ENCODE measurements at regions not wholly inside any gene's neighbourhood (a gene's known extent, or its start where the extent isn't known, plus 50 kb on each side); places are given as distances from the start of the nearest gene placed in this dataset.

DNA sequence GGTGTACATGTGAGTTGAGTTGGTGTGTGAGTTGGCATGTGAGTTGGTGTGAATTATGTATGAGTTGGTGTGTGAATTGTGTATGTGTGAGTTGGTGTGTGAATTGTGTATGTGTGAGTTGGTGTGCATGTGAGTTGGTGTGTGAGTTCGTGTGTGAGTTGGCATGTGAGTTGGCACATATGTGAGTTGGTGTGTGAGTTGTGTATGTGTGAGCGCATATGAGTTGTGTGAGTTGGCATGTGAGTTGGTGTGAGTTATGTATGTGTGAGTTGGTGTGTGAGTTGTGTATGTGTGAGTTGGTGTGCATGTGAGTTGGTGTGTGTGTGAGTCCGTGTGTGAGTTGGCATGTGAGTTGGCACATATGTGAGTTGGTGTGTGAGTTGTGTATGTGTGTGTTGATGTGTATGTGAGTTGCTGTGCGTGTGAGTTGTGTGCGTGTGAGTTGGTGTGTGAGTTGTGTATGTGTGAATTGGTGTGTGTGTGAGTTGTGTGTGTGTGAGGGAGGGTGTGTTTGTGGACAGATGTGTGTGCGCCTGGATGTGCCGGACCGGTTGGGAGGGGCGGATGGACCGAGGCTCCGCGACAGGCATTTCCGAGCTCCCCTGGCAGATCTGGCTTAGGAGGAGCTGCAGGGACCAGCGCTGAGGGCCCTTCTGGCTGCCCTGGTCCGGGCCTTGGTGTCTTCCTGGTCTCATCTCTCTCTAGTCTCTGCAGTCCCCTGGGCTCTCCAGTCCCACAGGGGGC, 162.5 kb upstream of the IER5L start:
- ATAC-seq, result no peak

GRCh38 chr9:129339539-129340157, 161.6 kb upstream of the IER5L start:
- no peak for ATAC-seq
- TF ChIP-seq OSR1 (CRISPR knock-in tag; IDR thresholded peaks at IDR 0.05), result no peak
- no peak for TF ChIP-seq ZNF565 (CRISPR knock-in tag; conservative IDR thresholded peaks at IDR 0.05; ENCODE audit: low read depth)
- TF ChIP-seq ZNF70 (CRISPR knock-in tag; IDR thresholded peaks at IDR 0.05), result no peak
- TF ChIP-seq RARB (CRISPR knock-in tag; IDR thresholded peaks at IDR 0.05), result no peak
- no peak for TF ChIP-seq GLIS3 (CRISPR knock-in tag; IDR thresholded peaks at IDR 0.05)
- TF ChIP-seq TOX (CRISPR knock-in tag; IDR thresholded peaks at IDR 0.05; ENCODE audit: borderline replicate concordance), result no peak
- TF ChIP-seq ARNTL (CRISPR knock-in tag; IDR thresholded peaks at IDR 0.05; ENCODE audit: borderline replicate concordance, low read depth), result no peak
- TF ChIP-seq, protein P1, sequence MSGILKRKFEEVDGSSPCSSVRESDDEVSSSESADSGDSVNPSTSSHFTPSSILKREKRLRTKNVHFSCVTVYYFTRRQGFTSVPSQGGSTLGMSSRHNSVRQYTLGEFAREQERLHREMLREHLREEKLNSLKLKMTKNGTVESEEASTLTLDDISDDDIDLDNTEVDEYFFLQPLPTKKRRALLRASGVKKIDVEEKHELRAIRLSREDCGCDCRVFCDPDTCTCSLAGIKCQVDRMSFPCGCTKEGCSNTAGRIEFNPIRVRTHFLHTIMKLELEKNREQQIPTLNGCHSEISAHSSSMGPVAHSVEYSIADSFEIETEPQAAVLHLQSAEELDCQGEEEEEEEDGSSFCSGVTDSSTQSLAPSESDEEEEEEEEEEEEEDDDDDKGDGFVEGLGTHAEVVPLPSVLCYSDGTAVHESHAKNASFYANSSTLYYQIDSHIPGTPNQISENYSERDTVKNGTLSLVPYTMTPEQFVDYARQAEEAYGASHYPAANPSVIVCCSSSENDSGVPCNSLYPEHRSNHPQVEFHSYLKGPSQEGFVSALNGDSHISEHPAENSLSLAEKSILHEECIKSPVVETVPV (CRISPR knock-in tag; IDR thresholded peaks at IDR 0.05), result no peak

More for the DNA sequence above, 162.5 kb upstream of the IER5L start:
- TF ChIP-seq OSR1 (CRISPR knock-in tag; IDR thresholded peaks at IDR 0.05) (no peak), ZNF565 (CRISPR knock-in tag; conservative IDR thresholded peaks at IDR 0.05; ENCODE audit: low read depth) (no peak), BACH2 (CRISPR knock-in tag; IDR thresholded peaks at IDR 0.05; ENCODE audit: borderline replicate concordance) (no peak), CSDC2 (CRISPR knock-in tag; IDR thresholded peaks at IDR 0.05) (no peak), TSHZ2 (CRISPR knock-in tag; IDR thresholded peaks at IDR 0.05) (no peak), ZNF70 (CRISPR knock-in tag; IDR thresholded peaks at IDR 0.05) (no peak), ZFP3 (CRISPR knock-in tag; IDR thresholded peaks at IDR 0.05) (no peak), ISL1 (CRISPR knock-in tag; IDR thresholded peaks at IDR 0.05) (no peak), ARNTL (CRISPR knock-in tag; IDR thresholded peaks at IDR 0.05; ENCODE audit: borderline replicate concordance, low read depth) (no peak), ZNF8 (CRISPR knock-in tag; IDR thresholded peaks at IDR 0.05) (no peak)
- TF ChIP-seq, protein P1 (CRISPR knock-in tag; IDR thresholded peaks at IDR 0.05), result no peak

GRCh38 chr9:129338724-129339430, 160.8 kb upstream of the IER5L start:
- peak; percentile 27; the same call in 1 of the 2 replicates for TF ChIP-seq TSHZ2 (CRISPR knock-in tag; IDR thresholded peaks at IDR 0.05)
- TF ChIP-seq, protein P1 (CRISPR knock-in tag; IDR thresholded peaks at IDR 0.05), result no peak
- no peak for TF ChIP-seq RARB (CRISPR knock-in tag; IDR thresholded peaks at IDR 0.05)
- 0 out of 2 replicates have a peak, but pooled peaks have one; percentile 54 for TF ChIP-seq CSDC2 (CRISPR knock-in tag; IDR thresholded peaks at IDR 0.05)
- no peak for TF ChIP-seq ZNF565 (CRISPR knock-in tag; conservative IDR thresholded peaks at IDR 0.05; ENCODE audit: low read depth)
- no peak for ATAC-seq

Measured in SK-N-SH treated with all-trans-retinoic acid at 6 μM for 48 hours (cell line).